ENCODE measurements at regions not wholly inside any gene's neighbourhood (a gene's known extent, or its start where the extent isn't known, plus 50 kb on each side); places are given as distances from the start of the nearest gene placed in this dataset.
"Not testable (repeated sequence)": the region's sequence is repeated elsewhere in the genome, so short reads cannot be mapped to it uniquely, and the experiment has no call there.

- peaks cover 5% of the 10 kb centered on the region for H3K27me3 ChIP-seq (ENCODE audit: insufficient read depth, low read length)
- H3K36me3 Mint-ChIP-seq (ENCODE audit: low read depth, unreplicated experiment) = no peaks in the 10 kb centered on the region
- peaks cover 63% of the 10 kb centered on the region for H3K27me3 Mint-ChIP-seq (ENCODE audit: low read depth, unreplicated experiment)
- no peaks in the 10 kb centered on the region for H3K4me1 ChIP-seq (ENCODE audit: insufficient read depth, low read length)
- no peaks in the 10 kb centered on the region for H3K4me1 Mint-ChIP-seq (ENCODE audit: low read depth, unreplicated experiment)
- H3K4me2 ChIP-seq (ENCODE audit: low read length) = no peak overlapping the region
- H3K9me3 ChIP-seq (ENCODE audit: insufficient read depth, low read depth, low read length) = no peaks in the 10 kb centered on the region
- H3K9ac ChIP-seq (ENCODE audit: low read length) = no peak overlapping the region
- H2AFZ ChIP-seq (ENCODE audit: low read depth, low read length) = peak overlapping the region; percentile 4
- TF ChIP-seq CTCF (IDR thresholded peaks at IDR 0.05; ENCODE audit: insufficient read depth, low read depth, low read length) (no peak), EZH2 (IDR thresholded peaks at IDR 0.05; ENCODE audit: insufficient read depth, low read length) (no peak)
- H3K9me3 Mint-ChIP-seq (ENCODE audit: unreplicated experiment) = no peaks in the 10 kb centered on the region
- FAIRE-seq = no peak
- H4K20me1 ChIP-seq (ENCODE audit: insufficient read depth, low read length) = no peaks in the 10 kb centered on the region
- no peak overlapping the region for H3K4me3 Mint-ChIP-seq (ENCODE audit: unreplicated experiment)
- H3K27ac Mint-ChIP-seq (ENCODE audit: unreplicated experiment) = no peak overlapping the region
- no peaks in the 10 kb centered on the region for H3K36me3 ChIP-seq (ENCODE audit: insufficient read depth, low read length)
- DNase-seq (ENCODE audit: low read depth) = no peak
- H3K27ac ChIP-seq (ENCODE audit: low read depth, low read length) = no peak overlapping the region
- no peaks in the 10 kb centered on the region for H3K79me2 ChIP-seq (ENCODE audit: insufficient read depth, low read length)
- no peak overlapping the region for H3K4me3 ChIP-seq (ENCODE audit: insufficient read depth, low read depth, low read length)
Measured at GRCh38 chr17:34423978-34424813, 61.2 kb upstream of the CCL1 start.

GRCh38 chr17:34423315-34423714 is 60.3 kb upstream of the CCL1 start:
- not testable (repeated sequence) for H3K36me3 ChIP-seq (ENCODE audit: insufficient read depth, low read length); H3K4me1 Mint-ChIP-seq (ENCODE audit: low read depth, unreplicated experiment); H3K27ac ChIP-seq (ENCODE audit: low read depth, low read length); H3K4me2 ChIP-seq (ENCODE audit: low read length); H3K4me3 Mint-ChIP-seq (ENCODE audit: unreplicated experiment); H3K9me3 ChIP-seq (ENCODE audit: insufficient read depth, low read depth, low read length); H3K4me1 ChIP-seq (ENCODE audit: insufficient read depth, low read length); H3K27me3 ChIP-seq (ENCODE audit: insufficient read depth, low read length); H3K36me3 Mint-ChIP-seq (ENCODE audit: low read depth, unreplicated experiment); H3K4me3 ChIP-seq (ENCODE audit: insufficient read depth, low read depth, low read length); H3K27ac Mint-ChIP-seq (ENCODE audit: unreplicated experiment); H3K9ac ChIP-seq (ENCODE audit: low read length); H3K79me2 ChIP-seq (ENCODE audit: insufficient read depth, low read length); H2AFZ ChIP-seq (ENCODE audit: low read depth, low read length); H3K9me3 Mint-ChIP-seq (ENCODE audit: unreplicated experiment); DNase-seq (ENCODE audit: low read depth); H4K20me1 ChIP-seq (ENCODE audit: insufficient read depth, low read length); FAIRE-seq
- H3K27me3 Mint-ChIP-seq (ENCODE audit: low read depth, unreplicated experiment) = peaks cover 68% of the 10 kb centered on the region

- no peaks in the 10 kb centered on the region for H3K36me3 Mint-ChIP-seq (ENCODE audit: low read depth, unreplicated experiment)
Measured at GRCh38 chr17:34420900-34421299, 57.9 kb upstream of the CCL1 start.

More at GRCh38 chr17:34420900-34421299, 57.9 kb upstream of the CCL1 start:
- Histone ChIP-seq H2AFZ (ENCODE audit: low read depth, low read length) (no peak overlapping the region), H3K9me3 (ENCODE audit: insufficient read depth, low read depth, low read length) (no peaks in the 10 kb centered on the region), H3K27me3 (ENCODE audit: insufficient read depth, low read length) (peaks cover 9% of the 10 kb centered on the region), H3K79me2 (ENCODE audit: insufficient read depth, low read length) (no peaks in the 10 kb centered on the region), H3K36me3 (ENCODE audit: insufficient read depth, low read length) (no peaks in the 10 kb centered on the region), H4K20me1 (ENCODE audit: insufficient read depth, low read length) (no peaks in the 10 kb centered on the region), H3K9ac (ENCODE audit: low read length) (no peak overlapping the region), H3K4me2 (ENCODE audit: low read length) (no peak overlapping the region), H3K4me1 (ENCODE audit: insufficient read depth, low read length) (no peaks in the 10 kb centered on the region), H3K27ac (ENCODE audit: low read depth, low read length) (no peak overlapping the region), H3K4me3 (ENCODE audit: insufficient read depth, low read depth, low read length) (no peak overlapping the region)
- Mint-ChIP-seq H3K4me1 (ENCODE audit: low read depth, unreplicated experiment) (no peaks in the 10 kb centered on the region), H3K9me3 (ENCODE audit: unreplicated experiment) (no peaks in the 10 kb centered on the region), H3K4me3 (ENCODE audit: unreplicated experiment) (no peak overlapping the region), H3K27me3 (ENCODE audit: low read depth, unreplicated experiment) (peaks cover 69% of the 10 kb centered on the region), H3K27ac (ENCODE audit: unreplicated experiment) (no peak overlapping the region)
- no peak for DNase-seq (ENCODE audit: low read depth)
- no peak for FAIRE-seq
- TF ChIP-seq EZH2 (IDR thresholded peaks at IDR 0.05; ENCODE audit: insufficient read depth, low read length) = no peak
- no peak for TF ChIP-seq CTCF (IDR thresholded peaks at IDR 0.05; ENCODE audit: insufficient read depth, low read depth, low read length)
